Activated CD4-positive, CD25-positive, alpha-beta regulatory T cell treated with anti-CD3 and anti-CD28 coated beads, Interleukin-2, amount 50 U/mL, for 24 hours (primary cell): ENCODE measurements at regions not wholly inside any gene's neighbourhood (a gene's known extent, or its start where the extent isn't known, plus 50 kb on each side); places are given as distances from the start of the nearest gene placed in this dataset.

Source experiments
- ATAC-seq, 2 donors: fragments of 150-1000 bp; cut with Tn5 transposase; one replicate each; pipeline ENCODE4 v1.10.0; 2021; ENCODE audit warnings: mild to moderate bottlenecking in 1 of 2, moderate library complexity in 1 of 2

GRCh38 chr1:60984062-60984799, 98.1 kb upstream of the NFIA start:
- ATAC-seq, result peak in 1 of 2 donors; percentile 10

DNA sequence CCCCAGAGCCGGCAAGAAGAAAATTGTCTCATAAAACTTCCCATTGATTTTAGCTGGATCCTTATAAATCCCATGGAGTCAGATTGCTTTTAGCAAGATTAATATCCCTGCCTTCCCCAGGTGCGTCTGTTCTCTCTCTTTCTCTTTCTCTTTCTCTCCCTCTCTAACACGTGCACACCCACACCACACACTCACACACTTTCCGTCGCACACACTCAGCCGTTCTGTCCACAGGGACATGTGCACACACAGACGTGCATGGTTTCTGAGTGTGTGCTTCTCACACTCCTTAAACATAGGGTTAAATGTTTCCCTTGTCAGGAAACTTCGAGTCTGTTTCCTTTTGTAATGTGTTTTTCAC, 98.7 kb upstream of the NFIA start:
- ATAC-seq, result no peak

GRCh38 chr1:60982539-60982938, 99.8 kb upstream of the NFIA start:
- no peak for ATAC-seq

- ATAC-seq, result no peak
Observed at GRCh38 chr1:60981357-60981756, 101.0 kb upstream of the NFIA start.

- ATAC-seq, result peak; percentile 41 to 42
Observed at GRCh38 chr1:60978421-60979357, 103.7 kb upstream of the NFIA start.

- ATAC-seq, result no peak
Observed at GRCh38 chr1:60977661-60978060, 104.7 kb upstream of the NFIA start.

GRCh38 chr1:60974524-60975372, 107.6 kb upstream of the NFIA start:
- no peak for ATAC-seq

DNA sequence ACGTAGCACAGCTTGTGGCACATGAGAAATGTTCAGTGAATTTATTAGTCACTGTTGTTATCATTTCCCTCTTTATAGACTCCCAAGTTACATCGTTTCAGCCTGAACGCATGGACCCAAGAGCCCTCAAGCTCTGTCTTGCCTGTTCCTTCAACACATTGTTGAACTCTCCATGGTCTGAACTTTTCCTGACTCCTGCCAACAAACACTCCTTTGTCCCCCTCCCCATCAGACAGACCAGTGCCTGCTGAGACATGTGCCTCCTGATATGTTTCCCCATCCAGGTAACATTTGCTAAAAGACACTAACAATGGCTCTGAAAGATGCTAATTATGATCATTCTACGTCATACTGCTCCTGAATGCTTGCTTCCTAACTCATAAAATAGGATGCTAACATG, 108.7 kb upstream of the NFIA start:
- no peak for ATAC-seq

DNA sequence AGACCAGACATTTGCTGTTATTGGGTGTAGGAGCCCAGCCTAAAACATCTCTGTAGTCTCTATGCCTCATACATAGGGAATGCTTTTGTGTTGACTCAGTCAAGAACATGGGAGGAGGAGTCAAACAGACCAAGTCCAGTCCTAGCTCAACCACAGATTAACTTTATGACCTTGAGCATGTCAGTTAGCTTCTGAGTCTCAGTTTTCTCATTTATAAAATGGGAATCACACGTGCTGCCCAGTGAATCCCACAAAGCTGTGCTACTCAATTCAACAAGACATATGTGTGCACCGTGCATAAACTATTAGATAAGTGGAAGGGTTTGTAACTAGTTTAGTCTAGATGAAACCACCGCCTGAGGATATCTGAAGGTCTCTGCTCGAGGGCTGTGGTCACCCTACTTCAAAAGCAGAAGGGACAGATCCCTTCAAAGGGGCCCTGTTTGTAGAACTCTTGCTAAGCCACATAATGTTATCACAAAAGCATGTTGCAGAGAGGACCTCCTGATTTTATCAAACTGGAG, 109.5 kb upstream of the NFIA start:
- ATAC-seq, result no peak

DNA sequence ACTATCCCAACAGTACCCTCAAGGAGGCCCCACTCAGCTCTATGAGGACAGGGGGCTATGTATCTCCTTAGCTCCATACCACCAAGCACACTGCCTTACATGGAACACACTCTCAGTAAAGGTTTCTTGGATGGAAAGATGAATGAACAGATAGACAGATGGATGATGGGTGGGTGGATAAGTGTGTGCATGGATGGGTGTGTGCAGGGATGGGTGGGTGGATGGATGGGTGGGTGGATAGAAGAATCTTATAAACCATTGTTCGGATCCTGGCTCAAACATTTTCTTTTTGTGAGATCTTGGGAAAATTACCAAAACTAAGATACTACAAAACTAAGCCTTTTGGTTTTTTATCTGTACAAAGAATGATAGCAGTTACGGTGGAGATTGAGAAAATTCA, 111.0 kb upstream of the NFIA start:
- ATAC-seq, result no peak

DNA sequence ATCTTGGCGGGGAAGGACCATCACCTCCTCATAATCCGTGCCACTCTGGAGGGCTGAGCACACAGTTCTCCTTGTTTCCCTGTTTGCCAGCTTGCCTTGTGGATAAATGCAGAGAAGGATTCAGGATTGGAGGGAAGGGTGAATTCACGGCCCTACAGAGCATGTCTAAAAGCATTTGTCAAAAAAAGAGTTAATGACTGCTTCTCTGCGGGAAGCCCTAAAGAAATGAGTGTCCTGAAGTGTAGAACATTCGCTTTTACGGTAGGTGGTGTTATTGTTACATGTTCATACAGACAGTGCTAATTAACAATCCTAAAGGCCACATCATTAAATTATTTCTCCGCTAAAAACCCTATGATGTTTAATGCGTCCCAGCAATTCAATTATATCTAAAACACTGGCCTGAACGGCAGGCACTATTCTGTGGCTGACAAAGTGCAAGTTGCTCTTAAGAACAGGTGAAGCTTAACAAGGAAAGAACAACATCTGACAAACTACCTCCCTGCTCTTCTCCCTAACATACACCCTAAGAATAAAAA, 112.3 kb upstream of the NFIA start:
- no peak for ATAC-seq

DNA sequence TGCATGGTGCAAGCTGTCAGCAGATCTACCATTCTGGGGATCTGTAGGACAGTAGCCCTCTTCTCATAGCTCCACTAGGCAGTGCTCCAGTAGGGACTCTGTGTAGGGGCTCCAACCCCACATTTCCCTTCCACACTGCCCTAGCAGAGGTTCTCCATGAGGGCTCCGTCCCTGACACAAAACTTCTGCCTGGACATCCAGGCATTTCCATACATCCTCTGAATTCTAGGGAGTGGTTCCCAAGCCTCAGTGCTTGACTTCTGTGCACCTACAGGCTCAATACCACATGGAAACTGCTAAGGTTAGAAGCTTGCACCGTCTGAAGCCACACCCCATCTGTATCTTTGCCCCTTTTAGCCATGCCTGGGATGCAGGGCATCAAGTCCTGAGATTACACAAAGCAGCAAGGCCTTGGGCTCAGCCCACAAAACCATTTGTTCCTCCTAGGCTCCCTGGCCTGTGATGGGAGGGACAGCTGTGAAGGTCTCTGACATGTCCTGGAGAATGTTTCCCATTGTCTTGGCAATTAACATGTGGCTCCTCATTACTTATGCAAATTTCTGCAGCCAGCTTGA, 117.0 kb upstream of the NFIA start:
- no peak for ATAC-seq

GRCh38 chr1:60963167-60963940, 119.0 kb upstream of the NFIA start:
- ATAC-seq, result no peak

- ATAC-seq, result peak in 1 of 2 donors; percentile 20
Observed at GRCh38 chr1:60960891-60961461, 121.4 kb upstream of the NFIA start.

GRCh38 chr1:60959701-60960100, 122.7 kb upstream of the NFIA start:
- ATAC-seq, result no peak

GRCh38 chr1:60958001-60958400, 124.4 kb upstream of the NFIA start:
- ATAC-seq, result no peak

DNA sequence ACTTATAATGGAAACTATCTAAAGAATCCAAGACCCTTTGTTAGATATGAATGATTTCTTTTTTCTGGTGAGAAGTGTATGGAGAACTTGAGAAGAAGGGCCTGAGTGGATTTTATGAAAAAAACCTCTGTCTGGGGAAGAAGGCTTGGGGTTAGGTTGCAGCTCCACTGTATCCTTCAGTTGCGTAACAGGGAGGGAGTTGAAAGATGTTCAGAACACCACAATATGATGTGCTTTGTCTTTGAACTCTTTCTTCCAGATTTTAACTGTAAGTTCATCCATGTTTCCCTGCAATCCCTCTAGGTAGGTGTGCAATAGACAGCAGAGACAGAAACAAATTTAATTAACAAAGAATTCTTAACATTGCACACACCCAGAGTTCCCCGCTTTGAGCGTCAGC, 125.8 kb upstream of the NFIA start:
- ATAC-seq, result no peak

- no peak for ATAC-seq
Observed at GRCh38 chr1:60952612-60953111, 129.7 kb upstream of the NFIA start.

- no peak for ATAC-seq
Observed at GRCh38 chr1:60950224-60951063, 131.9 kb upstream of the NFIA start.

DNA sequence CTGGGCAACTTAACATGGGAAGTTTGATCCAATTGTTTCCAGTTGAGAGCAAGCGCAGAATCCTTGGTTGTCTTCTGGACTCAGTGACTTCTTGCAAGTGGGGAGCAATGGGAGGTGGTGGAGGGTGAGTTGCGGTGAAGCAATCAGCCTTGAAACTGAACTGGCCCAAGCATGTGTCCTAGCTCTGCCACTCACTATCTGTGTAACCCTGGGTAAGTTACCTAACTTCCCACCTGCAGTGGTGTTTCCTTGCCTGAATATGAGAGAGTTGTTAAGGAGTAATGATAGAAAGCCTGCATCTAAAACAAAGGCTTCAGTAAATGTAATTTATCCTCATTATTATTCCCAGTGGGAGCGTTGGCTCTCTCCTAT, 132.5 kb upstream of the NFIA start:
- ATAC-seq, result no peak
